GM19240 (cell line): ENCODE measurements at regions not wholly inside any gene's neighbourhood (a gene's known extent, or its start where the extent isn't known, plus 50 kb on each side); places are given as distances from the start of the nearest gene placed in this dataset.

Experiments
- DNase-seq: peaks from one replicate; pipeline ENCODE4 v3.0.0; 2011; ENCODE audit warnings: low spot score; ENCODE audit not compliant: insufficient read length

DNA sequence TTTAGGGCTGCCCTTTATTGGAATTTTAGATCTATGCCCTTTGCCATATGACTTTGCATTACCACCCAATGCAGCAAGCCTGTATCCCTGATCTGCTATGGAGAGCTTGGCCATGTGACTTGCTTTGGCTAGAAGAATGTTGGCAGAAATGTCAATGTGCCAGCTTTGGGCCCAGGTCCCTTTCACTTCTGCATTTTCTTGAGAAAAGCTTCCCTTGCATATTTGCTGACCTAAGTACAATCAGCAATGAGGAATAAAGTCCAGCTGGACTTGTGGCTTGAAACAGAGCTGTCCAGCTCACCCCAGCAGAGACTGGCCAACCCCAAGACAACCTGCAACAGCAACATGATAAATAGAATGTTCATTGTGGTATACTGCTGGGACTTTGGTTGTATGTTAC lies 135.9 kb downstream of the PAH start:
- DNase-seq = no peak

DNA sequence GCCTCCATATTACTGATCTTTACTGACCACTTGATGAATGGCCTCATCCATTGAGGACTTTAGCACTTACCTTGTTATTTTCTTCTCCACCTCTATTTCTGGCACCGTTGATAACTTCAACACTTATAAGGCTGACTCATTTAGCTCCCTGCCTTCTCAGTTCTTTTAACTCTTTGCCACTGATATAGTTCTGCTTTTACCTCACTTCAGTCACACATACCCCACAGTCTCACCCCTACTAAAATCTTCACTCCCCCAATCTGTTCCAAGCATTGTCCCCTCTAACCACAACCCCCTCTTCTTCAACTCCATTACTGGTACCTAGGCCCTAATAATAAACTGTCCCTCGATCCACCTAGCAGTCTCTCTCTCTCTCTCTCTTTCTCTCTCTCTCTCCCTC lies 141.0 kb downstream of the PAH start:
- peak; percentile 7 for DNase-seq

DNA sequence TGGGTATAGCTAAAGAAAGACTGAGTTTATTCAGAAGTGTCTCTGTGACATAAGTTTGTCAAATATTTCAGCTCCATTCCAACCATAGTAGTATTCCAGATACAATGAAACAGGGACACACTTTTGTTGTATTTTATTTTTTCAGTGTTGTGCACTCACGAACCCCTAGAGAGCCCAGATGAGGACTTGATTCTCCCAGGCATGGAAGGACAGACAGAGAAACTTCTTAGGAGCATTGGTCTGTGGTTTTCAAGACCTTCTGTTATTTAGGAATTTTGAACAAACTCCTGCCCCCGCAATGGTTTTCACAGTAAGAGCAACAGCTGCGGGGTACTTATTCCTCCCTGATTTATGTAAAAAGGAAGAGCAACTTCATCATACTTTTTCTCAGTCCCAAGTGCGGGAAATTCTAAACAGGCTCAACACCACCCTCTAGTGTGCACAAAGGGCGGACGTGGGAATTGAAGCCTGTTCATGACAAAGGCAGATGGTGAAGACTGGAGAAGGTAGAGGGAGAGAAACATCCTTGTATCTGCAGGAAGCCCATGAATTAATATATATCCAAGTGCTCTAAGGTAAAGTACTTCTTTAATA lies 147.6 kb downstream of the PAH start:
- DNase-seq = peak; percentile 29

DNA sequence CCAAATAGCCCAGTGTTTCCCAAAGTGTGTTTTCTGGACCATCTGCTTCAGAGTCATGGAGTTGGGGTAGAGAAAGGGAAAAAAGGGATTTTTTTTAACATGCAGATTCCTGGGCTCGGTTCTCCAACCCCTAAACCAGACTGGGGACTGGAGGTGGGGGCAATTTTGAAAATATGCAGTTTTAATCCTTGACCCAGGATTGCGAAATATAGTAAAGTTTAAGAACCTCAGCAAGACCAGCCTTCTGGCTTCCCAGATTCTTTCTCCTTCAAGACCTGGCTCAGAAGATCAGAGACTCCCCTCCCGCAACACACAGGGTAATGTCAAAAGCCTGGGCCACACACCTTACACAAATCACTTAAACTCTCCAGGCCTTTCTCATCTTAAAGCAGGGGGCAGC lies 150.1 kb downstream of the PAH start:
- DNase-seq = no peak

DNA sequence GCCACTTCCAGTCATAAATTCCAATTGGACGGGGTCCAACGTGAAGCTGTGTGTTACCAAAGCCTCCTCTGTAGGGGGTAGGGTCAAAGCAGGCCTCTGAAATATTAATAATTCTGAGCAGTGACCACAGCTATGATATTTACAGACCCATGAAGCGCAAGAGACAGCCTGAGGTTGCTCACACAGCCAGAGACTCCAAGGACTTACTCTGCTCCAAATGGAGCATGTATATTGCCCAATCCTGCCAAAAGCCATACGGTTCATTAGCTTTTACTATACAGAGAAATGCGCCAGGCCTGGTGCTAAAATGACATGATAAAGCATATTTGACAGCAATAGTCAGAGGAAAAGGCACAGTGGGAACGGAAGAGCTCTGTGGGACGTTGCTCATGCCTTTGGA lies 151.3 kb downstream of the PAH start:
- DNase-seq = no peak

DNA sequence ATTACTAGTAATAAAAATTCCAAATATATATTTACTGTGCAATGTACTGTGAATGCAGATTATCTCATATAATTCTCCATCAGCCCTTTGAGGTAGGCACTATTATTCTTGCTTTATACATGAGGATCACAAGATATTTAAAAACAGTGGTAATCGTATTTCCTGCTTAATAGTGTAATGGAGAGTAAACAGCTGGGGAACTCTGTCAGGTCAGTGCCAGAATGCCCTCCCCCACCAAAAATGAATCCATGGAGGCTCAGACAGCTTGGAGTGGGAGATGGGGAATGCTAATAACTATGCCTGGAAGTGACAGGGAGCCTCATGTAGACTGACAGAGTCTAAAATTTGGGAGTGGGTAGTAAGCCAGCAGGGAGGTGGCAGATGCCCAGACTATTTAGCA lies 153.6 kb downstream of the PAH start:
- DNase-seq = no peak

- no peak for DNase-seq
Measured at GRCh38 chr12:102763061-102763460, 154.0 kb downstream of the PAH start.

- DNase-seq = no peak
Measured at GRCh38 chr12:102760322-102760721, 156.7 kb downstream of the PAH start.

GRCh38 chr12:102759466-102759865 lies 157.6 kb downstream of the PAH start:
- no peak for DNase-seq

- no peak for DNase-seq
Measured at GRCh38 chr12:102757882-102758226, 159.2 kb downstream of the PAH start.

DNA sequence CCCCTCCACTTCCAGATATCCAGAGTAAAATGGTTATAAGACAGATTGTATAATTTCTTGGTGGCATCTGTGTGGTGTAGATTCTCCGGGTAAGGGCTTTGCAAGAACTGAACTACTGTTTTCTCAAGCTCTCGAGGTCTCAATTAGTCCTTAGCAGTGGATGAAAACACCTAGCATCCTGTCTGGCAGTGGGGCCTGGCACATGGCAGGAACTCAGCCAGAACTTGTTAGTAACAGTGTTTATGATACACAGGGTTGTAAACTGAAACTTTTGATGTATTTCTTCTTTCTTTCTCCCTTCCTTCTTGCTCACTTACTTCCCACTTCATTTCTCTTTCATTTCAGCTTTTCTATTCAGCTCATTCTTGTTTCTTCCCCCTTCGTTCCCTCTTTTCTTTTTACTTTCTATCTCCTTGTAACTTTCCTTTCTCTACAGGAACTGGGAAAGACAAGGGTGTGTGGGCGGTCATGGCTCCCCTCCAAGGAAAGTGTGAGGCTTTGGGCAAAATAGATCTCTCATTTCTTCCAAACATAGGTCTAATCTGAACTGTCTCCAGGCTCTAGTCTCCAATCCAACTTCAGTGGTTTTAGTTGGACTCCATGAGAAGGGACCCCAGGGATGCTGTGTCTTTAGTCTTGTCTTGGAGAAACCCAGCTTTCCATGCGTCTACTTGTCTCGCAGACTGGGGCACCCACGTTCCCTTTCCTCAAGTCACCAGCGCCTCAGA lies 159.7 kb downstream of the PAH start:
- DNase-seq = no peak

DNA sequence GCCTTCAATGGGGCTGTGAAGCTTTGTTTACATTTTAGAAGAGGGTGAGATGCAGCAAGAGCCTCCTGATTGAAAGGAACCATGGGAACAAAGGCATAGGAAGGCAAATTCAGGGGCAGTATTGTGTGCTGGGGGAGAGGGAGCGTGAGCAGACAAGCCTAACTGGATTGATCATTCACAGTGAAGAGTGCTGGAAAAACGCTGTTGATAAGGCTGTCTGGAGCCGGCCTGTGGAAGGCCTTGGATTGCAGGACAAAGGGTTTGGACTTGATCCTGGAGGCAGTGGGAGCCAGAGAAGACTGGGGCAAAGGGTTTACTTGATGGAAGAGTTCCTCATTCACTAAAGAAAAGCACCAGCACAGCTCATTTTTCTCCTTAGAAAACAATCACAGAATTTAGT lies 160.5 kb downstream of the PAH start:
- no peak for DNase-seq

- no peak for DNase-seq
Measured at GRCh38 chr12:102755266-102755665, 161.8 kb downstream of the PAH start.

GRCh38 chr12:102753802-102754201 lies 163.2 kb downstream of the PAH start:
- DNase-seq = no peak

GRCh38 chr12:102748704-102749103 lies 168.3 kb downstream of the PAH start:
- DNase-seq = no peak

GRCh38 chr12:102746963-102747362 lies 170.1 kb downstream of the PAH start:
- no peak for DNase-seq

GRCh38 chr12:102745971-102746600 lies 171.0 kb downstream of the PAH start:
- no peak for DNase-seq

DNA sequence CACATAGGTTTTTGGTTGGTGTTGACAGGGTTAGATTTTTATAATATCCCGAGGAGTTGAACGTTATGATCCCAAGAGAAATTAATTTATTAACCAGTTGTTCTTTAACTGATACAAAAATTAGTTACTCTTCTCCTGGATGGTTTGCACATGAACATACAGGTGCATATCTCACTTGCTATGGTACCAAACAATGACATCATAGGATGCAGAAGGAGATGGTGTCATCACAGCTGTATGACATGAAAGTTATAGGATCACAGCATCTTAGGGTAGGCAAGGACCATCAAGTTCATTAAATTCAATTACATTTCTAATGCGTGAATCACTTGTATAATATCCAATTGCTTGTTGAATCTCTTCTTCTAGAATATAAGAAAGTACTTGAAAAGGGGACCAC lies 175.8 kb downstream of the PAH start:
- no peak for DNase-seq

DNA sequence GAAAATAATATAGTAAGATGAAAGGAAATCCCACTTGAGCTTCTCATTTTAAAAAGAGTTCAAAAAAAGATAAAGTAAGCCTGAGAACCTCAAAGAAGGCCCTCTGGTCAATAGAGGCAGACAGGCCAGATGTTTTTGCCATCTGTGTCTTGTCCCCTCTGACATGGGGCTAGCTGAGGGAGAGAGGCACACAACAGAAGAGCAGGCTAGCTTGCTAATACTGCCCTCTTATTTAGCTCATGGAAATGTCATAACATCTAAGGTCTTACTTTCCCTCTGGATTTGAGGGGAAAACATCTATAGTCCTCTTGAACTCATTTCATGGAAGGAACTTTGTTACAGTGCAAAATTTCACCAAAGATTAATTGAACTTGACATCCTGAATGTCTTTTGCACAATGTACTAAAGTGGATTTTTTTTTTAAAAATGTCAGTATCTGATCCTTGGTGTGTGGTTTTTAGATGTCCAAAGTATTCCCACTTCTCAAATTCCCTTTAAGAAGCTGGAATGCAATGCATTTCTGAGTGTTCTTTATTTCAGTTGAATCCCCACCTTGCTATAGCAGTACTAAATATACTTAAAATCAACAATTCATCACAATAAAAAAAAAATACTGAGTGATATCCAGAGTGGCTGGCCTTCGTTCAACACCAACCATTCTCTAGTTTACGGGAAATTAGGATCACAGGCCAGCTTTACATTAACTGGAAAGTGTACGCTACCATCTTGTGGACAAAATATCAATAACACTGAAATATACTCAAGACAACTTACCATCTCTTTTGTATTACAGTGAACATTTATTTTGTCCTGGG lies 176.7 kb downstream of the PAH start:
- DNase-seq = no peak

- DNase-seq = no peak
Measured at GRCh38 chr12:102736328-102736727, 180.7 kb downstream of the PAH start.

- peak; percentile 19 for DNase-seq
Measured at GRCh38 chr12:102735104-102735503, 181.9 kb downstream of the PAH start.

DNA sequence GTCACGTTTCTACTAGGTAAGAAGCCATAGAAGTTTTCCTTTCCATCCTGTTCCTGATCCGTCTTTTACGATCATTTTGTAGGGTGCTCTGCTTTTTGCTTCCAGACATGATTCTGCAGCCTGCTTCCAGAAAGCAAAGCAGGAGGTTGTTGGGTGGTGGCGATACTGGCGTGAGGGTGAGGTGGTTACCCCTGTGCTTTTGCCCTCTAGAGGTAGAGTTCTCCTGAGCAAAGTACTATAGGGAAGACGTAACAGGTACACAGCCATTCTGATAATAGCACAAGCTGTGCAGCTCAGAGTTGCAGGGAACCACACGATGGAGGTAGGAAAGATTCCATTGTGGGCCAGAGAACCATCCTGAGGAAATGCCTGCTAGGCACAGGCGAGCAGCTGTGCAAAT lies 186.0 kb downstream of the PAH start:
- DNase-seq = no peak
